DMS53 treated with DMSO at 0.1 percent for 48 hours (cell line): ENCODE measurements at regions not wholly inside any gene's neighbourhood (a gene's known extent, or its start where the extent isn't known, plus 50 kb on each side); places are given as distances from the start of the nearest gene placed in this dataset.

Experiments used
- DNase-seq: peaks from one replicate; lab custom pipeline; 2025; ENCODE audit not compliant: unreplicated experiment; lab: John Stamatoyannopoulos, UW

- no peak for DNase-seq
These were observed 111.0 kb downstream of the GAS1 start for GRCh38 chr9:86836266-86836665.

GRCh38 chr9:86830356-86830755 is 117.0 kb downstream of the GAS1 start:
- no peak for DNase-seq

- no peak for DNase-seq
These were observed 117.7 kb downstream of the GAS1 start for GRCh38 chr9:86829496-86830046.

- DNase-seq: no peak
These were observed 118.7 kb downstream of the GAS1 start for GRCh38 chr9:86828631-86829030.

- DNase-seq: no peak
These were observed 119.4 kb downstream of the GAS1 start for GRCh38 chr9:86827893-86828292.

- DNase-seq: no peak
These were observed 122.0 kb downstream of the GAS1 start for GRCh38 chr9:86825299-86825698.

GRCh38 chr9:86822006-86822801 is 125.1 kb downstream of the GAS1 start:
- no peak for DNase-seq

GRCh38 chr9:86821006-86821845 is 126.1 kb downstream of the GAS1 start:
- no peak for DNase-seq

- no peak for DNase-seq
These were observed 127.8 kb downstream of the GAS1 start for GRCh38 chr9:86819552-86819951.

- DNase-seq: no peak
These were observed 128.7 kb downstream of the GAS1 start for GRCh38 chr9:86818636-86819035.

- DNase-seq: no peak
These were observed 130.4 kb downstream of the GAS1 start for GRCh38 chr9:86816868-86817267.

GRCh38 chr9:86816366-86816765 is 130.9 kb downstream of the GAS1 start:
- DNase-seq: no peak

- no peak for DNase-seq
These were observed 134.7 kb downstream of the GAS1 start for GRCh38 chr9:86812616-86813015.

- no peak for DNase-seq
These were observed 137.4 kb downstream of the GAS1 start for GRCh38 chr9:86809759-86810367.

- no peak for DNase-seq
These were observed 138.2 kb downstream of the GAS1 start for GRCh38 chr9:86809151-86809550.

- DNase-seq: no peak
These were observed 139.8 kb downstream of the GAS1 start for GRCh38 chr9:86807367-86807976.

- DNase-seq: no peak
These were observed 143.3 kb downstream of the GAS1 start for GRCh38 chr9:86804011-86804410.

GRCh38 chr9:86802900-86803673 is 144.2 kb downstream of the GAS1 start:
- no peak for DNase-seq

- DNase-seq: no peak
These were observed 146.1 kb downstream of the GAS1 start for GRCh38 chr9:86801246-86801645.

GRCh38 chr9:86800681-86801080 is 146.6 kb downstream of the GAS1 start:
- no peak for DNase-seq
